Fibroblast of skin of right biceps (primary cell): ENCODE measurements at regions not wholly inside any gene's neighbourhood (a gene's known extent, or its start where the extent isn't known, plus 50 kb on each side); places are given as distances from the start of the nearest gene placed in this dataset.
"Not testable (repeated sequence)": the region's sequence is repeated elsewhere in the genome, so short reads cannot be mapped to it uniquely, and the experiment has no call there.

Experiments
- DNase-seq: peaks from one replicate; pipeline ENCODE4 v3.0.0-alpha.2; 2013

GRCh38 chr11:97048481-97048880, 658.7 kb downstream of the JRKL start:
- DNase-seq, result no peak

GRCh38 chr11:97060184-97060583, 670.4 kb downstream of the JRKL start:
- no peak for DNase-seq

GRCh38 chr11:97069160-97069559, 679.3 kb downstream of the JRKL start:
- no peak for DNase-seq

GRCh38 chr11:97072420-97072819, 682.6 kb downstream of the JRKL start:
- DNase-seq, result no peak

- DNase-seq, result not testable (repeated sequence)
Observed at GRCh38 chr11:97076666-97077065, 686.9 kb downstream of the JRKL start.

- no peak for DNase-seq
Observed at GRCh38 chr11:97078443-97078842, 688.6 kb downstream of the JRKL start.

GRCh38 chr11:97079244-97079643, 689.4 kb downstream of the JRKL start:
- no peak for DNase-seq

GRCh38 chr11:97087419-97087818, 697.6 kb downstream of the JRKL start:
- DNase-seq, result no peak

GRCh38 chr11:97092823-97093222, 703.0 kb downstream of the JRKL start:
- no peak for DNase-seq

- not testable (repeated sequence) for DNase-seq
Observed at GRCh38 chr11:97102180-97102579, 712.4 kb downstream of the JRKL start.

- DNase-seq, result no peak
Observed at GRCh38 chr11:97107604-97108003, 717.8 kb downstream of the JRKL start.

GRCh38 chr11:97109078-97109477, 719.3 kb downstream of the JRKL start:
- no peak for DNase-seq

- DNase-seq, result peak; percentile 0
Observed at GRCh38 chr11:97110376-97110775, 720.6 kb downstream of the JRKL start.

GRCh38 chr11:97111559-97111958, 721.7 kb downstream of the JRKL start:
- DNase-seq, result no peak

- DNase-seq, result no peak
Observed at GRCh38 chr11:97118614-97119200, 728.9 kb downstream of the JRKL start.

- no peak for DNase-seq
Observed at GRCh38 chr11:97123237-97123636, 733.4 kb downstream of the JRKL start.

GRCh38 chr11:97136067-97136466, 746.3 kb downstream of the JRKL start:
- no peak for DNase-seq

GRCh38 chr11:97140885-97141494, 751.2 kb downstream of the JRKL start:
- no peak for DNase-seq

GRCh38 chr11:97143463-97143862, 753.6 kb downstream of the JRKL start:
- DNase-seq, result no peak

- DNase-seq, result no peak
Observed at GRCh38 chr11:97149741-97150140, 759.9 kb downstream of the JRKL start.

GRCh38 chr11:97157221-97157740, 767.5 kb downstream of the JRKL start:
- DNase-seq, result no peak

GRCh38 chr11:97158243-97158642, 768.4 kb downstream of the JRKL start:
- no peak for DNase-seq

GRCh38 chr11:97163631-97164191, 773.9 kb downstream of the JRKL start:
- no peak for DNase-seq
